ENCODE measurements at regions not wholly inside any gene's neighbourhood (a gene's known extent, or its start where the extent isn't known, plus 50 kb on each side); places are given as distances from the start of the nearest gene placed in this dataset.

GRCh38 chr17:73826872-73827228, 182.6 kb upstream of the SDK2 start:
- H3K4me1 ChIP-seq (ENCODE audit: insufficient read depth, low read length), result peaks cover 26% of the 10 kb centered on the region
- H3K36me3 ChIP-seq (ENCODE audit: insufficient read depth, low read length), result no peaks in the 10 kb centered on the region
- WGBS, result 94% methylated on average over 2 of the region's 2 CpGs
- no peak overlapping the region for H3K27ac ChIP-seq (ENCODE audit: low read depth, low read length)
- H3K9me3 ChIP-seq (ENCODE audit: insufficient read depth, low read depth, low read length), result no peaks in the 10 kb centered on the region
- H3K9ac ChIP-seq (ENCODE audit: low read depth, low read length), result no peak overlapping the region
- peaks cover 25% of the 10 kb centered on the region for H3K27me3 ChIP-seq (ENCODE audit: insufficient read depth, low read length)
- no peak overlapping the region for H3K4me3 ChIP-seq (ENCODE audit: low read length)

- Histone ChIP-seq H3K27me3 (ENCODE audit: insufficient read depth, low read length) (peaks cover 16% of the 10 kb centered on the region), H3K4me3 (ENCODE audit: low read length) (no peak overlapping the region), H3K9ac (ENCODE audit: low read depth, low read length) (no peak overlapping the region), H3K36me3 (ENCODE audit: insufficient read depth, low read length) (no peaks in the 10 kb centered on the region), H3K27ac (ENCODE audit: low read depth, low read length) (0 out of 2 replicates have a peak overlapping the region, but pooled peaks have one; percentile 47), H3K9me3 (ENCODE audit: insufficient read depth, low read depth, low read length) (no peaks in the 10 kb centered on the region), H3K4me1 (ENCODE audit: insufficient read depth, low read length) (peaks cover 26% of the 10 kb centered on the region)
- 14% methylated on average over 19 of the region's 19 CpGs for WGBS
These were observed 183.5 kb upstream of the SDK2 start for GRCh38 chr17:73827627-73828291.

GRCh38 chr17:73829676-73830280, 185.5 kb upstream of the SDK2 start:
- Histone ChIP-seq H3K9me3 (ENCODE audit: insufficient read depth, low read depth, low read length) (no peaks in the 10 kb centered on the region), H3K4me3 (ENCODE audit: low read length) (no peak overlapping the region), H3K36me3 (ENCODE audit: insufficient read depth, low read length) (no peaks in the 10 kb centered on the region), H3K9ac (ENCODE audit: low read depth, low read length) (no peak overlapping the region), H3K27me3 (ENCODE audit: insufficient read depth, low read length) (peaks cover 8% of the 10 kb centered on the region), H3K4me1 (ENCODE audit: insufficient read depth, low read length) (peaks cover 27% of the 10 kb centered on the region), H3K27ac (ENCODE audit: low read depth, low read length) (no peak overlapping the region)
- WGBS, result 92% methylated on average over 13 of the region's 13 CpGs

- H3K9me3 ChIP-seq (ENCODE audit: insufficient read depth, low read depth, low read length), result no peaks in the 10 kb centered on the region
- 92% methylated on average over 6 of the region's 6 CpGs for WGBS
- H3K27me3 ChIP-seq (ENCODE audit: insufficient read depth, low read length), result peaks cover 6% of the 10 kb centered on the region
- peaks cover 27% of the 10 kb centered on the region for H3K4me1 ChIP-seq (ENCODE audit: insufficient read depth, low read length)
- H3K36me3 ChIP-seq (ENCODE audit: insufficient read depth, low read length), result no peaks in the 10 kb centered on the region
- H3K9ac ChIP-seq (ENCODE audit: low read depth, low read length), result no peak overlapping the region
- H3K27ac ChIP-seq (ENCODE audit: low read depth, low read length), result no peak overlapping the region
- no peak overlapping the region for H3K4me3 ChIP-seq (ENCODE audit: low read length)
These were observed 187.5 kb upstream of the SDK2 start for GRCh38 chr17:73831699-73832098.

GRCh38 chr17:73833775-73834488, 189.7 kb upstream of the SDK2 start:
- WGBS, result 73% methylated on average over 17 of the region's 17 CpGs
- Histone ChIP-seq H3K36me3 (ENCODE audit: insufficient read depth, low read length) (no peaks in the 10 kb centered on the region), H3K9me3 (ENCODE audit: insufficient read depth, low read depth, low read length) (no peaks in the 10 kb centered on the region), H3K27me3 (ENCODE audit: insufficient read depth, low read length) (no peaks in the 10 kb centered on the region; the same call in 1 of the 2 replicates), H3K4me3 (ENCODE audit: low read length) (no peak overlapping the region), H3K4me1 (ENCODE audit: insufficient read depth, low read length) (peaks cover 6% of the 10 kb centered on the region; the same call in 1 of the 2 replicates), H3K9ac (ENCODE audit: low read depth, low read length) (no peak overlapping the region), H3K27ac (ENCODE audit: low read depth, low read length) (no peak overlapping the region)

- H3K27me3 ChIP-seq (ENCODE audit: insufficient read depth, low read length), result no peaks in the 10 kb centered on the region
- H3K4me1 ChIP-seq (ENCODE audit: insufficient read depth, low read length), result peaks cover 6% of the 10 kb centered on the region; the same call in 1 of the 2 replicates
- no peak overlapping the region for H3K27ac ChIP-seq (ENCODE audit: low read depth, low read length)
- no peak overlapping the region for H3K9ac ChIP-seq (ENCODE audit: low read depth, low read length)
- H3K4me3 ChIP-seq (ENCODE audit: low read length), result no peak overlapping the region
- 88% methylated on average over 17 of the region's 17 CpGs for WGBS
- H3K9me3 ChIP-seq (ENCODE audit: insufficient read depth, low read depth, low read length), result no peaks in the 10 kb centered on the region
- H3K36me3 ChIP-seq (ENCODE audit: insufficient read depth, low read length), result no peaks in the 10 kb centered on the region
These were observed 190.6 kb upstream of the SDK2 start for GRCh38 chr17:73834684-73835343.

- Histone ChIP-seq H3K9me3 (ENCODE audit: insufficient read depth, low read depth, low read length) (no peaks in the 10 kb centered on the region), H3K9ac (ENCODE audit: low read depth, low read length) (no peak overlapping the region), H3K4me1 (ENCODE audit: insufficient read depth, low read length) (peaks cover 6% of the 10 kb centered on the region; the same call in 1 of the 2 replicates), H3K27me3 (ENCODE audit: insufficient read depth, low read length) (no peaks in the 10 kb centered on the region), H3K36me3 (ENCODE audit: insufficient read depth, low read length) (no peaks in the 10 kb centered on the region), H3K4me3 (ENCODE audit: low read length) (no peak overlapping the region), H3K27ac (ENCODE audit: low read depth, low read length) (no peak overlapping the region)
- 90% methylated on average over 6 of the region's 8 CpGs for WGBS
These were observed 191.4 kb upstream of the SDK2 start for GRCh38 chr17:73835605-73836004.

GRCh38 chr17:73838815-73839214, 194.6 kb upstream of the SDK2 start:
- Histone ChIP-seq H3K27me3 (ENCODE audit: insufficient read depth, low read length) (no peaks in the 10 kb centered on the region), H3K9ac (ENCODE audit: low read depth, low read length) (no peak overlapping the region), H3K4me3 (ENCODE audit: low read length) (no peak overlapping the region), H3K9me3 (ENCODE audit: insufficient read depth, low read depth, low read length) (no peaks in the 10 kb centered on the region), H3K27ac (ENCODE audit: low read depth, low read length) (no peak overlapping the region), H3K36me3 (ENCODE audit: insufficient read depth, low read length) (no peaks in the 10 kb centered on the region), H3K4me1 (ENCODE audit: insufficient read depth, low read length) (peaks cover 6% of the 10 kb centered on the region; the same call in 1 of the 2 replicates)
- WGBS, result 81% methylated on average over 4 of the region's 5 CpGs

- Histone ChIP-seq H3K4me3 (ENCODE audit: low read length) (no peak overlapping the region), H3K9me3 (ENCODE audit: insufficient read depth, low read depth, low read length) (no peaks in the 10 kb centered on the region), H3K9ac (ENCODE audit: low read depth, low read length) (no peak overlapping the region), H3K4me1 (ENCODE audit: insufficient read depth, low read length) (no peaks in the 10 kb centered on the region), H3K27me3 (ENCODE audit: insufficient read depth, low read length) (no peaks in the 10 kb centered on the region), H3K27ac (ENCODE audit: low read depth, low read length) (no peak overlapping the region), H3K36me3 (ENCODE audit: insufficient read depth, low read length) (no peaks in the 10 kb centered on the region)
- 80% methylated on average over 1 of the region's 1 CpG for WGBS
These were observed 196.6 kb upstream of the SDK2 start for GRCh38 chr17:73840829-73841228.

- WGBS, result 85% methylated on average over 3 of the region's 3 CpGs
- Histone ChIP-seq H3K27ac (ENCODE audit: low read depth, low read length) (no peak overlapping the region), H3K4me3 (ENCODE audit: low read length) (no peak overlapping the region), H3K9me3 (ENCODE audit: insufficient read depth, low read depth, low read length) (no peaks in the 10 kb centered on the region), H3K27me3 (ENCODE audit: insufficient read depth, low read length) (no peaks in the 10 kb centered on the region), H3K4me1 (ENCODE audit: insufficient read depth, low read length) (no peaks in the 10 kb centered on the region), H3K36me3 (ENCODE audit: insufficient read depth, low read length) (no peaks in the 10 kb centered on the region), H3K9ac (ENCODE audit: low read depth, low read length) (no peak overlapping the region)
These were observed 197.3 kb upstream of the SDK2 start for GRCh38 chr17:73841431-73842060.

Measured in HUES64 (cell line).